ENCODE measurements at regions not wholly inside any gene's neighbourhood (a gene's known extent, or its start where the extent isn't known, plus 50 kb on each side); places are given as distances from the start of the nearest gene placed in this dataset.

DNA sequence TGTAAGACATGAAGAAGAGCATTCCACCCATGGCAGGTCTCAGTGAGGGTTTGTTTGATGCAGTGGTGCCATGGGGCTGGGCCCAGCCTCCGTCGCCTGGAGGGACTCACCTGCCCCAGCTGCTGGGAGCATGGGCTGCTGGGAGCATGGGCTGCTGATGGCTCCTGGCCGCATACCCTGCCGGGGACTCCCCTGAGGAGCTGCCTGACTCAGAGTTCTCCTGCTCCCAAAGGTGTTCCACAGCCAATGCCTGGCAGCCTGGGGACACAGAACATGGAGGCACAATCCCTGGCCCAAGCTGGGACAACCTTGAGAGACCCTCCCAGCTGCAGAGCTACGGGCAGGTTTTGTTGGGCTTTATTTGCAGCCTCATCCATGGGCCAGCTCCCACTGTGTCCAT, 108.4 kb downstream of the COPS8 start:
- ATAC-seq (no peak), DNase-seq (no peak)
- no peaks in the 10 kb centered on the region for H3K4me1 Mint-ChIP-seq (ENCODE audit: low read depth)
- intact Hi-C loops (cut with micrococcal nuclease), result no loop called here
- no peaks in the 10 kb centered on the region for H3K36me3 Mint-ChIP-seq (ENCODE audit: low read depth)
- no peak overlapping the region for H3K27ac Mint-ChIP-seq
- H3K27me3 Mint-ChIP-seq, result peaks cover 8% of the 10 kb centered on the region
- ChIA-PET POLR2A (no interaction called here), CTCF (interaction anchor here (1.2 kb wide), 1 partner anchor 72 kb away, joined by 3 read pairs; no protein-coding TSS in a partner anchor)
- TF ChIP-seq, protein P1, sequence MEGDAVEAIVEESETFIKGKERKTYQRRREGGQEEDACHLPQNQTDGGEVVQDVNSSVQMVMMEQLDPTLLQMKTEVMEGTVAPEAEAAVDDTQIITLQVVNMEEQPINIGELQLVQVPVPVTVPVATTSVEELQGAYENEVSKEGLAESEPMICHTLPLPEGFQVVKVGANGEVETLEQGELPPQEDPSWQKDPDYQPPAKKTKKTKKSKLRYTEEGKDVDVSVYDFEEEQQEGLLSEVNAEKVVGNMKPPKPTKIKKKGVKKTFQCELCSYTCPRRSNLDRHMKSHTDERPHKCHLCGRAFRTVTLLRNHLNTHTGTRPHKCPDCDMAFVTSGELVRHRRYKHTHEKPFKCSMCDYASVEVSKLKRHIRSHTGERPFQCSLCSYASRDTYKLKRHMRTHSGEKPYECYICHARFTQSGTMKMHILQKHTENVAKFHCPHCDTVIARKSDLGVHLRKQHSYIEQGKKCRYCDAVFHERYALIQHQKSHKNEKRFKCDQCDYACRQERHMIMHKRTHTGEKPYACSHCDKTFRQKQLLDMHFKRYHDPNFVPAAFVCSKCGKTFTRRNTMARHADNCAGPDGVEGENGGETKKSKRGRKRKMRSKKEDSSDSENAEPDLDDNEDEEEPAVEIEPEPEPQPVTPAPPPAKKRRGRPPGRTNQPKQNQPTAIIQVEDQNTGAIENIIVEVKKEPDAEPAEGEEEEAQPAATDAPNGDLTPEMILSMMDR (IDR thresholded peaks at IDR 0.05), result no peak
- no peak overlapping the region for H3K4me3 Mint-ChIP-seq
- H3K9me3 Mint-ChIP-seq, result no peaks in the 10 kb centered on the region

DNA sequence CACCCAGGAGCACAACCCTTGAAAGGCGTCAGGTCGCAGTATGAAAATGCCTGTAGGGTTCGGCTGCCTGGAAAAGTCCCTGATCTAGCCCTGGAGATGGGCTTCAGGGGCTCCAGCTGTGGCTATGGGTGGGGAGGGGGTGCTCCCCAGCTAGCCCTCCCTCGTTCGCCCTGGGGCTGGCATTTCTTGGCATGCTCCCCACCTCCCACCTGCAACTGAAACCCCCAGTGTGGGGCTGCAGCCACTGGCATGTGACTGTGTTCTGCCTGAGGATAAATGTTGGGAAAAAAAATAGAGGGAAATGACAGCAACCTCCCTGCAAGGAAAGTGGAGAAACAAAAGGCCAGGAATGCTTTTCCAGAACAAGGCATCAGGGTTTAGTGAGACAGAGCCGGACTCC, 109.2 kb downstream of the COPS8 start:
- intact Hi-C loops (cut with micrococcal nuclease), result no loop called here
- Mint-ChIP-seq H3K4me1 (ENCODE audit: low read depth) (no peaks in the 10 kb centered on the region), H3K9me3 (no peaks in the 10 kb centered on the region), H3K36me3 (ENCODE audit: low read depth) (no peaks in the 10 kb centered on the region), H3K4me3 (no peak overlapping the region), H3K27ac (no peak overlapping the region), H3K27me3 (peaks cover 8% of the 10 kb centered on the region)
- ChIA-PET CTCF (interaction anchor here (1.2 kb wide), 1 partner anchor 73 kb away, joined by 3 read pairs; no protein-coding TSS in a partner anchor), POLR2A (no interaction called here)
- TF ChIP-seq, protein P1 (IDR thresholded peaks at IDR 0.05), result no peak
- ATAC-seq, result no peak
- no peak for DNase-seq

DNA sequence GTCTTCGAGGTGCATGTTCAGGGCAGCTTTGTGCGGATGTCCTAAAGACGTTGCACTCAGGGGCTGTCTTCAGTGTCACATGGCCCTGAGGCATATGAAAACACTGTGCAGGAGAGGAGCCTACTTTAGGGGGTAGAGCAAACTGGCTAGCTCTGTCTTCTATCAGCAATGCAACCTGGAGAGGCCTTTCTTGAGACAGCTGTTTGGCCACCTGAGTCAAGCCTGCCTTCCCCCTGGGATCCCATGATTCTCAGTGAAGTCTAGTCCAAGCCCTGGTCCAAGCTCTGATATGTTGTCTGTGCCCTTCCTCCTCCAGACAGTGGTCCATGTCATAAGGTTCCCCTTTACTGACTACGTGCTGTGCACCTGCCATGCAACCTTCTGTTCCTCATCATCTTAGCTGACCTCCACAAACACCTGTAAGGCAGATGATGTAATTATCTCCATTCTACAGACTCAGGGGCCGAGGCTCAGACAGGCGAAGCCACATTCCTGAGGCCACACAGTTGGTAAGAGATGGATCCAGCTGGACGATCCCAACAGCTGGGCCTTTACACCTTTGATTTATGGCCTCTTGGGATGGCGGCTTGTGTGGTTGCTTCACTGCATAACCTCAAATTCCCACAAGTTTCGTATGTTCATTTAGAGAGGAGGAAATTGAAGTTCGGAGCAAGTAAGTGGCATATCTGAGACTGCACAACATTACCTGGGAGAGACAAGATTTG, 109.9 kb downstream of the COPS8 start:
- intact Hi-C loops (cut with micrococcal nuclease), result no loop called here
- Mint-ChIP-seq H3K4me1 (ENCODE audit: low read depth) (no peaks in the 10 kb centered on the region), H3K36me3 (ENCODE audit: low read depth) (no peaks in the 10 kb centered on the region), H3K27ac (no peak overlapping the region), H3K9me3 (no peaks in the 10 kb centered on the region), H3K4me3 (no peak overlapping the region), H3K27me3 (peaks cover 8% of the 10 kb centered on the region)
- CTCF ChIA-PET, result no interaction called here
- TF ChIP-seq, protein P1 (IDR thresholded peaks at IDR 0.05), result no peak
- POLR2A ChIA-PET, result no interaction called here
- ATAC-seq (no peak), DNase-seq (no peak)

DNA sequence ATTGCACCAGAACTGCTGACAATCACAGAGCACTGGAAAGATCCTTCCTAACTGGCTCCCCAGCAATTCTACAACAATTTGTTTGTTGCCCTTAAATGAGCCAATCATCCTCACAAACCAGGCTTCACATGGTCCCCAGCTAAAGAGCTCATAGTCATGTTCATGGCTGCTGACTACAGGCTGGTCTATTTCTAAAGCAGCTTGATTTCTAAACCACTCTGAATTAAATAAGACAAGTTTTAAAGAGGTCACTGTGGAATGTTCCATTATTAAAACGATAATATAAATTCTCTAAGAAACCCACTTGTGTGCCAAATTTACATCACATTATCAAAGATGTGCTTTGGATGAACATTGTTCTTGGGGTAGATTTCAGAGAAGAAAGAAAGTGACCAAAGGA, 110.7 kb downstream of the COPS8 start:
- Mint-ChIP-seq H3K36me3 (ENCODE audit: low read depth) (no peaks in the 10 kb centered on the region), H3K4me1 (ENCODE audit: low read depth) (no peaks in the 10 kb centered on the region), H3K9me3 (no peaks in the 10 kb centered on the region), H3K27me3 (peaks cover 8% of the 10 kb centered on the region), H3K4me3 (no peak overlapping the region), H3K27ac (no peak overlapping the region)
- ChIA-PET CTCF (no interaction called here), POLR2A (no interaction called here)
- intact Hi-C loops (cut with micrococcal nuclease), result no loop called here
- TF ChIP-seq, protein P1 (IDR thresholded peaks at IDR 0.05), result no peak
- ATAC-seq, result no peak
- DNase-seq, result no peak

DNA sequence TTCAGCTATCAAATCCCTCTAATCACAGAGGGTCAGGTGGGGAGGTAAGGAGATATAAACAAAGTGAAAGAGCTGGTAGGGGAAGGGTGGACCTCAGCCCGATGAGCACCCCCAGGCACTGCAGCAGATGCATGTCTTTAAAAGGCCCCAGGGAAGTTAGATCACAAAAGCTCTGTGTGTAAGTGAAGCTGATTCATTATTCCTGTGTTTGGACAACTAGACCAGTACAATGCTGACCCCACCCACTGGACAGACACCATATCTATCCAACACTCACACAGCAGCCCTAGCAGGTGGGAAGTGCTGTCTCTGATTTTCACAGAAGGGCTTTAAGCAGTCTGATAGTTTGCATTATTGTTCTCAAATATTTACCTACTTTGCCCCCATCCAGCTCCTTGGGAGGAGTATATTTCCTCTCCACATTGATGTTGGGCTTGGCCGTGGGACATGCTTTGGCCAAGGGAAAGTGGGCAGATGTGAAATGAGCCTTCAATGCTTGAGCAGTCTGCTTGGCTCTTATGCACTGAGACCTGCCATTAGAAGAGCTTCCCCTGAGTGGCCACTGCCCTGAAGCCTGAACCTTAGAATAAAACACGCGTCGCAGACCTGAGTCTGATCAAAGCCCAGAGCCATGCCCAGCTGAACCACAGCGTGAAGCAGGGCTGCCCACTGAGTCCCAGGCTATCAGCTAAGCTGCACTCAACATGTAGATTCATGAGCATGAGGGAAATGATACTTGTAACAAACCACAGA, 111.4 kb downstream of the COPS8 start:
- Mint-ChIP-seq H3K4me1 (ENCODE audit: low read depth) (no peaks in the 10 kb centered on the region), H3K27me3 (peaks cover 8% of the 10 kb centered on the region), H3K27ac (no peak overlapping the region), H3K36me3 (ENCODE audit: low read depth) (no peaks in the 10 kb centered on the region), H3K9me3 (no peaks in the 10 kb centered on the region), H3K4me3 (no peak overlapping the region)
- DNase-seq, result no peak
- ChIA-PET POLR2A (no interaction called here), CTCF (no interaction called here)
- no peak for ATAC-seq
- TF ChIP-seq, protein P1 (IDR thresholded peaks at IDR 0.05), result no peak
- intact Hi-C loops (cut with micrococcal nuclease), result no loop called here

All from activated CD8-positive, alpha-beta T cell treated with anti-CD3 and anti-CD28 coated beads for 36 hours (primary cell).